ENCODE measurements at regions not wholly inside any gene's neighbourhood (a gene's known extent, or its start where the extent isn't known, plus 50 kb on each side); places are given as distances from the start of the nearest gene placed in this dataset.
A peak's percentile ranks its signal among the peaks of the same experiment; 100 is the strongest.

GRCh38 chr16:87234601-87235000, 82.6 kb downstream of the C16orf95 start:
- H3K9me3 Mint-ChIP-seq (ENCODE audit: unreplicated experiment), result no peaks in the 10 kb centered on the region
- no peak for DNase-seq (ENCODE audit: low spot score)
- peaks cover 2% of the 10 kb centered on the region for H3K4me1 Mint-ChIP-seq (ENCODE audit: unreplicated experiment)
- TF ChIP-seq, protein P1, sequence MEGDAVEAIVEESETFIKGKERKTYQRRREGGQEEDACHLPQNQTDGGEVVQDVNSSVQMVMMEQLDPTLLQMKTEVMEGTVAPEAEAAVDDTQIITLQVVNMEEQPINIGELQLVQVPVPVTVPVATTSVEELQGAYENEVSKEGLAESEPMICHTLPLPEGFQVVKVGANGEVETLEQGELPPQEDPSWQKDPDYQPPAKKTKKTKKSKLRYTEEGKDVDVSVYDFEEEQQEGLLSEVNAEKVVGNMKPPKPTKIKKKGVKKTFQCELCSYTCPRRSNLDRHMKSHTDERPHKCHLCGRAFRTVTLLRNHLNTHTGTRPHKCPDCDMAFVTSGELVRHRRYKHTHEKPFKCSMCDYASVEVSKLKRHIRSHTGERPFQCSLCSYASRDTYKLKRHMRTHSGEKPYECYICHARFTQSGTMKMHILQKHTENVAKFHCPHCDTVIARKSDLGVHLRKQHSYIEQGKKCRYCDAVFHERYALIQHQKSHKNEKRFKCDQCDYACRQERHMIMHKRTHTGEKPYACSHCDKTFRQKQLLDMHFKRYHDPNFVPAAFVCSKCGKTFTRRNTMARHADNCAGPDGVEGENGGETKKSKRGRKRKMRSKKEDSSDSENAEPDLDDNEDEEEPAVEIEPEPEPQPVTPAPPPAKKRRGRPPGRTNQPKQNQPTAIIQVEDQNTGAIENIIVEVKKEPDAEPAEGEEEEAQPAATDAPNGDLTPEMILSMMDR (IDR thresholded peaks at IDR 0.05; ENCODE audit: unreplicated experiment), result no peak
- peaks cover 9% of the 10 kb centered on the region for H3K27me3 Mint-ChIP-seq (ENCODE audit: unreplicated experiment)
- no peak overlapping the region for H3K27ac Mint-ChIP-seq (ENCODE audit: unreplicated experiment)
- no peak overlapping the region for H3K4me3 Mint-ChIP-seq (ENCODE audit: unreplicated experiment)
- no peaks in the 10 kb centered on the region for H3K36me3 Mint-ChIP-seq (ENCODE audit: low read depth, unreplicated experiment)

DNA sequence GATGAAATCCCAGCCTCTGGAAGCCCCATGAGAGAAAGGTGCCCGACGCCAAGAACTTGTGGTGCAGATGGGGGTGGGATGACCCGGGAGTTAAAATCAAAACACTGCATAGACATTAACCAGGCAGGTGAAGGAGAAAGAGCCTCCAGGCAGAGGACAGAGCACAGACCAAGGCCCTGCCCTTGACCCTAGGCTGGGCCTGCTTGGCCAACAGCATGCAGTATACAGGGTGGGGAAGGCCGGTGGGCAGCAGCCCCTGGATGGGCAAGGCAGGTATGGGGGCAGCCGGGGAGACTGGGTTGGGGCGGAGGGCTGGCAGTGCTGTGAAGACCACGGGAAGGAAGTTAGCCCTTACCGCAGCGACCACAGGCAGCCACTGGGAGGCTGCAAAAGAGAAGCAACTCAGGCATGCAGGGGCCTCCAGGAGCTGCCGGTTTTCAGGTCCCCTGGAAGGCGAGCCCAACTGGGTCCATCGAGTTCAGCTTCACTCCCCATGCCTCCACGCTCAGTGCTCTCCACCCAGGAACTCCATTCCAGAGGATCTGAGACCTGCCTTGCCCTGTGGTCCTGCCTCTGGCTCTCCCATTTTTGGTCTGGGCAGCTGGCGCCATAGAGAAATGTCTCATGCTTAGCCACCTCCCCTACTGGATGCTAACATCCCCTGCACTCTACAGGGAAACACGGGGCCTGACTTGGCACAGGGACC, 81.2 kb downstream of the C16orf95 start:
- Mint-ChIP-seq H3K27ac (ENCODE audit: unreplicated experiment) (no peak overlapping the region), H3K9me3 (ENCODE audit: unreplicated experiment) (no peaks in the 10 kb centered on the region), H3K36me3 (ENCODE audit: low read depth, unreplicated experiment) (no peaks in the 10 kb centered on the region), H3K4me3 (ENCODE audit: unreplicated experiment) (no peak overlapping the region), H3K4me1 (ENCODE audit: unreplicated experiment) (peaks cover 2% of the 10 kb centered on the region), H3K27me3 (ENCODE audit: unreplicated experiment) (peaks cover 7% of the 10 kb centered on the region)
- peak; percentile 10 for DNase-seq (ENCODE audit: low spot score)
- TF ChIP-seq, protein P1 (IDR thresholded peaks at IDR 0.05; ENCODE audit: unreplicated experiment), result no peak

GRCh38 chr16:87236516-87237115, 80.6 kb downstream of the C16orf95 start:
- Mint-ChIP-seq H3K36me3 (ENCODE audit: low read depth, unreplicated experiment) (no peaks in the 10 kb centered on the region), H3K9me3 (ENCODE audit: unreplicated experiment) (no peaks in the 10 kb centered on the region), H3K4me3 (ENCODE audit: unreplicated experiment) (no peak overlapping the region), H3K27me3 (ENCODE audit: unreplicated experiment) (peaks cover 7% of the 10 kb centered on the region), H3K27ac (ENCODE audit: unreplicated experiment) (no peak overlapping the region), H3K4me1 (ENCODE audit: unreplicated experiment) (peaks cover 2% of the 10 kb centered on the region)
- DNase-seq (ENCODE audit: low spot score), result no peak
- TF ChIP-seq, protein P1 (IDR thresholded peaks at IDR 0.05; ENCODE audit: unreplicated experiment), result no peak

GRCh38 chr16:87238361-87238715, 78.9 kb downstream of the C16orf95 start:
- Mint-ChIP-seq H3K4me3 (ENCODE audit: unreplicated experiment) (no peak overlapping the region), H3K4me1 (ENCODE audit: unreplicated experiment) (peaks cover 2% of the 10 kb centered on the region), H3K27me3 (ENCODE audit: unreplicated experiment) (peaks cover 3% of the 10 kb centered on the region), H3K36me3 (ENCODE audit: low read depth, unreplicated experiment) (no peaks in the 10 kb centered on the region), H3K9me3 (ENCODE audit: unreplicated experiment) (no peaks in the 10 kb centered on the region), H3K27ac (ENCODE audit: unreplicated experiment) (no peak overlapping the region)
- DNase-seq (ENCODE audit: low spot score), result no peak
- TF ChIP-seq, protein P1 (IDR thresholded peaks at IDR 0.05; ENCODE audit: unreplicated experiment), result no peak

GRCh38 chr16:87239545-87239944, 77.6 kb downstream of the C16orf95 start:
- DNase-seq (ENCODE audit: low spot score), result no peak
- H3K36me3 Mint-ChIP-seq (ENCODE audit: low read depth, unreplicated experiment), result no peaks in the 10 kb centered on the region
- TF ChIP-seq, protein P1 (IDR thresholded peaks at IDR 0.05; ENCODE audit: unreplicated experiment), result no peak
- H3K27me3 Mint-ChIP-seq (ENCODE audit: unreplicated experiment), result peaks cover 2% of the 10 kb centered on the region
- peaks cover 2% of the 10 kb centered on the region for H3K4me1 Mint-ChIP-seq (ENCODE audit: unreplicated experiment)
- H3K27ac Mint-ChIP-seq (ENCODE audit: unreplicated experiment), result no peak overlapping the region
- no peaks in the 10 kb centered on the region for H3K9me3 Mint-ChIP-seq (ENCODE audit: unreplicated experiment)
- H3K4me3 Mint-ChIP-seq (ENCODE audit: unreplicated experiment), result no peak overlapping the region

All from endothelial cell (in vitro differentiated cells).